SJSA1 (cell line): ENCODE measurements at regions not wholly inside any gene's neighbourhood (a gene's known extent, or its start where the extent isn't known, plus 50 kb on each side); places are given as distances from the start of the nearest gene placed in this dataset.

Experiments
- DNase-seq, 2 experiments: peaks; one replicate each; pipeline ENCODE4 v3.0.0-alpha.2; 2015 to 2020; ENCODE audit warnings: low spot score in 2 of 2, low read depth in 1 of 2
- H3K27ac ChIP-seq: fragments of 250-450 bp; sonication (Bioruptor Pico); 2 replicates; pipeline ENCODE4 v1.5.1; 2020; ENCODE audit warnings: mild to moderate bottlenecking, moderate library complexity
- H3K27me3 ChIP-seq: fragments of 250-450 bp; sonication (Bioruptor Pico); replicated peaks from 2 replicates; pipeline ENCODE4 v1.5.1; 2020; ENCODE audit warnings: mild to moderate bottlenecking, moderate library complexity
- H3K36me3 ChIP-seq: fragments of 250-450 bp; sonication (Bioruptor Pico); 2 replicates; pipeline ENCODE4 v1.5.1; 2020; ENCODE audit warnings: mild to moderate bottlenecking
- H3K4me1 ChIP-seq: fragments of 250-450 bp; sonication (Bioruptor Pico); replicated peaks from 2 replicates; pipeline ENCODE4 v1.6.1; 2021; ENCODE audit warnings: mild to moderate bottlenecking
- H3K4me3 ChIP-seq: fragments of 250-450 bp; sonication (Bioruptor Pico); 2 replicates; pipeline ENCODE4 v1.5.1; 2020; ENCODE audit warnings: mild to moderate bottlenecking
- H3K9me3 ChIP-seq: fragments of 250-450 bp; sonication (Bioruptor Pico); replicated peaks from 2 replicates; pipeline ENCODE4 v1.5.1; 2020; ENCODE audit warnings: mild to moderate bottlenecking

GRCh38 chr12:60279221-60279620 is 683.4 kb downstream of the SLC16A7 start:
- peaks cover 18% of the 10 kb centered on the region for H3K4me1 ChIP-seq
- no peak overlapping the region for H3K4me3 ChIP-seq
- DNase-seq = peak in 1 of 2 experiments; percentile 52
- peak overlapping the region; percentile 39 for H3K27ac ChIP-seq
- no peaks in the 10 kb centered on the region for H3K9me3 ChIP-seq
- H3K27me3 ChIP-seq = no peaks in the 10 kb centered on the region
- H3K36me3 ChIP-seq = no peaks in the 10 kb centered on the region

DNA sequence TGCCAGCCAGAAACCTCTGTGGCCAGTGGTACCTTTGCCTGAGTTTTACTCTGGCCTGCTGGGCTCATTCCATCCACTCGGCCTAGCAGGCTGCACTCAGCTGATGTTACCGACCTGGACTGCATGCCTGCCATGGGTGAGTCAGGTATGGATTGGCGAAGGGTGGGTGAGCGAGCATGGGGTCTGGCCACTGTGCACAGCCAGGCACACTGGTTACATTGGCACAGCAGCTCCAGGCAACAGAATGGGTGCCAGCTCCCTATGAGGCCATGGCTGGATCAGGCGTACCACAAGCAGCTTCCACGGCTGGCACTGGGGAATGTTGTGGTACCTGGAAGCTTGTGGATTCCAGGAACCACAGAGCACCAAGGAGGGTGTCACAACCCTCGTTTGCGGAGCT is 685.7 kb downstream of the SLC16A7 start:
- Histone ChIP-seq H3K9me3 (no peaks in the 10 kb centered on the region), H3K27me3 (no peaks in the 10 kb centered on the region), H3K4me3 (no peak overlapping the region), H3K36me3 (no peaks in the 10 kb centered on the region), H3K27ac (no peak overlapping the region), H3K4me1 (peaks cover 18% of the 10 kb centered on the region)
- DNase-seq = no peak

- no peaks in the 10 kb centered on the region for H3K36me3 ChIP-seq
- no peaks in the 10 kb centered on the region for H3K9me3 ChIP-seq
- DNase-seq = no peak
- no peak overlapping the region for H3K4me3 ChIP-seq
- no peak overlapping the region for H3K27ac ChIP-seq
- no peaks in the 10 kb centered on the region for H3K27me3 ChIP-seq
- H3K4me1 ChIP-seq = no peaks in the 10 kb centered on the region
Observed at GRCh38 chr12:60290532-60290931, 694.7 kb downstream of the SLC16A7 start.

GRCh38 chr12:60308366-60308991 is 712.6 kb downstream of the SLC16A7 start:
- H3K36me3 ChIP-seq = no peaks in the 10 kb centered on the region
- DNase-seq = no peak
- no peak overlapping the region for H3K27ac ChIP-seq
- no peak overlapping the region for H3K4me3 ChIP-seq
- H3K9me3 ChIP-seq = no peaks in the 10 kb centered on the region
- no peaks in the 10 kb centered on the region for H3K27me3 ChIP-seq
- H3K4me1 ChIP-seq = no peaks in the 10 kb centered on the region

DNA sequence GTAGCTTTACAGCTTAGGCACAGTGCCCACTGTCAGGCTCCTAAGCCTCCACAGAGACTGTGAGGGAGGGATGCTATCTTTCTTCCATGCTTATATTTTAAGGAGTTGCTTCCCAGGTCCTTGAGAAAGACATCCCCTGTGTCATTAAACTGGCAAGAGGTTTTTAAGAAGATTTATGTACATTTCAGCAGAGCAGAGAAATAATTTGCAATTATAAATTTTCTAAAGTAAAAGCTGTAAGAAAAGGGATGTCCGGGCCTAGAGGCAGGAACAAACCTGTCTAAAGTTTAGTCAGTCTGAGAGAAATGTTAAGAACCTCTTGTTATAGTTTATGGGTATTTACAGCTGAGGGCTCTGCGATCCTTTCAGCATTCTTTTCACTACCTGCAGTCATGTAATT is 716.1 kb downstream of the SLC16A7 start:
- Histone ChIP-seq H3K27ac (no peak overlapping the region), H3K36me3 (no peaks in the 10 kb centered on the region), H3K27me3 (no peaks in the 10 kb centered on the region), H3K4me1 (no peaks in the 10 kb centered on the region), H3K9me3 (no peaks in the 10 kb centered on the region), H3K4me3 (no peak overlapping the region)
- no peak for DNase-seq

DNA sequence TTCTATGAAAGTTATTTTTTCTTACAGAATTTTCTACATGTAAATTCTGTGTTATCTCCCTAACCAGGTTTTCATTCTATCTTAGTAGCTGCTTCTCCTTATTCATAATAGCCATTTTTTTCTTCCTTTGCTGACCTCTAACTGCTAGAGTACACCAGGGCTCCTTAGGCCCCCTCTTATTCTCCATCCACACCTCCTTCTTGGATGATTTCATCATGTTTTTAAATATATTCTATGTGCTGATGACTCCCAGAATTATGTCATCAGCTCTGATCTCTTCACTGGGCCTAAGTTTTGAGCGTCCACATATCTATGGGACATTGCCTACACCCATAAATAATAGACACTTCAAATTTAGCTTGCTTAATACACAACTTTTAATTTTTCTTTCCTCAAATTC is 721.5 kb downstream of the SLC16A7 start:
- Histone ChIP-seq H3K27ac (no peak overlapping the region), H3K27me3 (no peaks in the 10 kb centered on the region; the same call in 1 of the 2 replicates), H3K4me3 (no peak overlapping the region), H3K9me3 (no peaks in the 10 kb centered on the region), H3K4me1 (no peaks in the 10 kb centered on the region), H3K36me3 (no peaks in the 10 kb centered on the region)
- no peak for DNase-seq

DNA sequence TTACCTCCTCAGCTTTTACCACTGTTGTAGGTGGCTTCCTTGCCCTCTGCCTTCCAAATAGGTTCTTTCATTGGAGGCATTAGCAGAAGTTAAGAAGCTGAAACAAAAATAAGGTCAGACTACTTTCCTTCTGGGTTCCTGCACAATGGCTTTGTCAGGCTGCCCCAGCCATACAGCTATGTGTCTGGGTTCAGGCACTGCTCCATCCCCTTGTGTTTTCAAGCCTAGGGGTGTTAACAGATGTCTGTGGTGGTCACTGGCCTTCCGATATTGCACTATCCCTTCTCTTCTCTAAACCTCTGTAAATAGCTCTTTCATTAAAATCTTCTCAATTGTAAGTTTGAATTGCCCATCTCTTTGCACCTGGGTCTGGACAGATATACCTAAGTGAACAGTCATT is 728.9 kb downstream of the SLC16A7 start:
- no peak for DNase-seq
- H3K36me3 ChIP-seq = no peaks in the 10 kb centered on the region
- no peaks in the 10 kb centered on the region for H3K9me3 ChIP-seq

DNA sequence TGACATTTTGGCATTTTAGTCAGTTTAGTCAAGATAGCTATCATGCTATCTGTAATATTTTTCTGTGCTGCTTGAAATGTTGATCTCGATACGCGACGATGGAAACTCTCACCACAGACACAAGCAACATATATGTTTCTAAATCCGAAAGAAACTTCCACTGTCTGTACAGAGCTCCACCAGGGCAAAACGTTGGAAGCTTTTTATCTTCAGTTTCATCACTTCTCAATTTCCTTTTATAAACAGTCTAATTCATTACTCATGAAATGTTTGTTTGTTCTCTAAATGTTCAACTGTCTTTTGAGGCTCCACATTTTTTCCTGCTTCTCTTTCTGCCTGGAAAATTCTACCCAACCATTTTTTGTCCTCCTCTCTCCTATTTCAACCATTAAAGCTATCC is 737.6 kb downstream of the SLC16A7 start:
- H3K27ac ChIP-seq = peak overlapping the region; percentile 26
- H3K36me3 ChIP-seq = no peaks in the 10 kb centered on the region
- no peaks in the 10 kb centered on the region for H3K27me3 ChIP-seq
- H3K4me3 ChIP-seq = no peak overlapping the region
- no peaks in the 10 kb centered on the region for H3K9me3 ChIP-seq
- peak in 1 of 2 experiments; percentile 44 for DNase-seq
- H3K4me1 ChIP-seq = peaks cover 33% of the 10 kb centered on the region

More for the DNA sequence above, 728.9 kb downstream of the SLC16A7 start:
- no peak overlapping the region for H3K4me3 ChIP-seq
- no peak overlapping the region for H3K27ac ChIP-seq
- H3K27me3 ChIP-seq = no peaks in the 10 kb centered on the region
- no peaks in the 10 kb centered on the region for H3K4me1 ChIP-seq

DNA sequence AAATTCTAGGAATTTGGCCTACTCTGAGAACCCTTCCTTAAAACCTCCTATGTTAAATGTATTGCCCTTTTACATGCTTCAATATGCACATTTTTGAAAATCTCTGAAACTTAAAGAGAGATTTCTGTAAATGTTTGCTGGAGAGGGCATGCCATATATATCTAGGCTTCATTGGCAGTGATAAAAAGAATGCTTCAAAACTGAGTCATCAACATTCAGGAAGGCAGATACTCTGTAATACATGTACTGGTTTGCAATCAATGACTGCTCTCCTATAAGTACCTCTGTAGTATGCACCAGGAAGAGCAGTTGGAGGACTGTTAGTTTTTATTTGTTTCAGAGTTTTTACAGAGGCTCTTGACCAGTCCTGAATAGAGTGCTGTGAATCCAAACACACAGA is 739.9 kb downstream of the SLC16A7 start:
- H3K27me3 ChIP-seq = no peaks in the 10 kb centered on the region
- peaks cover 33% of the 10 kb centered on the region for H3K4me1 ChIP-seq
- H3K36me3 ChIP-seq = no peaks in the 10 kb centered on the region
- H3K9me3 ChIP-seq = no peaks in the 10 kb centered on the region
- no peak overlapping the region for H3K4me3 ChIP-seq
- DNase-seq = peak in 1 of 2 experiments; percentile 34
- H3K27ac ChIP-seq = peak overlapping the region; percentile 12

DNA sequence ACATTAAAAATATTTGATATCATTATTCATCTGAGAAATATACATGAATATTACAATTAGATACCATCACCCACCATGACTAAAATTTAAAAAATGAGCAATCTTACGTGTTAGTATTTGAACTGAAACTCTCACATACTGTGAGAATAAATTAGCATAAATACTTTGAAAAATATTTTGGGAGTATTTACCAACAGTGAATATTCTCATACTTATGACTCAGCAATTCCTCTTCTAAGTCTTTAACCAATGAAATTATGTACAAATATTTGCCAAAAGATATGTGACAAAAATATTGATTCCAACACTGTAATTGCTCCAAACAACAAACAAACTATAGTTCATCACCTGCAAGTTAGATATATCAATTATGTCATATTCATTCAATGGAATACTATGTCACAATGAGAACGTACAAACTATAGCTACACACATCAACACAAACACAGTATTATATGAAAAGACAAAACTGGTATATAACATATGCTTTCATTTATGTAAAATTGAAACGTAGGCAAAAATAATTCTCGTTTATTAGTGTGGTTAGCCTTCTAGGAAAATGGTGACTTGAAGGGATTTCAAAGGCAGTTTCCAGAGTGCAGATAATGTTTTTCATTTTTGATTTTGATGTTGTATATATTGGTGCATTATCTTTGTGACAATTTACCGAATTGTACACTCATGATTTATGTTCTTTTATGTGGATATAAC is 742.2 kb downstream of the SLC16A7 start:
- Histone ChIP-seq H3K9me3 (no peaks in the 10 kb centered on the region), H3K36me3 (no peaks in the 10 kb centered on the region), H3K27ac (no peak overlapping the region), H3K4me1 (peaks cover 29% of the 10 kb centered on the region), H3K4me3 (no peak overlapping the region), H3K27me3 (no peaks in the 10 kb centered on the region)
- DNase-seq = no peak

DNA sequence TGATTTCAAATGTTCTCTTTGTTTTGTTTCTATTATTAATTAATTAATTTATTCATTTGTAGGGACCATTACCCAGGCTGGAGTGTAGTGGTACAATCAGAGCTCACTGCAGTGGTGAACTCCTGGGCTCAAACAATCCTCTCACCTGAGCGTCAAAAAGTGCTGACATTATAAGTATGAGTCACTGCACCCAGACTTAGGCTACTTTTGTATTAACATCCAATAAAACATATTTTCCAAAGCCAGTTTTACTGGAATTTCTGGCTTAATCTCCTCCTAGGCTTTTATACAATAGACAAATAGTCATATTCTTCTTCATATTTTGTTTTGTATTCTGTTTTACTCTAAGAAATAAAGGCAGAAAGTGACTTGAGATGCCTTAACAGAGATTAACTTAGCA is 749.6 kb downstream of the SLC16A7 start:
- Histone ChIP-seq H3K4me1 (no peaks in the 10 kb centered on the region), H3K27ac (no peak overlapping the region), H3K4me3 (no peak overlapping the region), H3K9me3 (no peaks in the 10 kb centered on the region), H3K36me3 (no peaks in the 10 kb centered on the region), H3K27me3 (no peaks in the 10 kb centered on the region)
- no peak for DNase-seq

DNA sequence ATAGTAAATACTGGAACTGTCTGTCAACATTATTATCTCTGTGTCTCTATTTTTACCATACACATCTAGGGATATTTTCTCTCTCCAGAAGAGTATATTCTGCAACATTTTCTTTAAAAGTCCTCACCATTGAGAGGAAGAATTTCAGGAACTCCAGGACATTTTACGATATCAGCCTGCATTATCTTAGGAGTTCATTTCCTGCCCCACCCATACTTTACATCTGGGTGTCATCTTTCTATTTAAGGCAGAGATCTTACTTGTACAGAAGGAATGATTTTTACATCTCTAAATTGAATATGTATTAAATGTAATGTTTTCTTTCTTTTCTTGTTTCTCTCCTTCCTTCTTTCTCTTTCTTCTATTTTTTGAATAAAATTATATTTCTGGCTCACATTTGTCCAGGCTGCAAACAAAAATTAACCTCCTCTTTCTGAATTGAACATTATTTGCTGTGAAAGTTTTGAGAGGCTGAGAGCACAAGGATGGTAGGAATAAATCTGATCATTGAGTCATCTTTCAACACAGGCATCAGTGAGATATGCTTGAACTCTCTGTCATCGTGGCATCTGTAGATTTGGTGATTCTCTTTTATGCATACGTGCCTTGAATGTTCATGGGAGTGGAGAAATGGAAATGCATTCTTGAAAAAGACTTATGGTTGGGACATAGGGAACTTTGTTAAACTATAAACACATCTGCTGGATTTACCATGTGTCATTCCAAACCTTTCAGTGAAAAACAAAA is 753.6 kb downstream of the SLC16A7 start:
- Histone ChIP-seq H3K9me3 (no peaks in the 10 kb centered on the region), H3K27ac (no peak overlapping the region), H3K27me3 (no peaks in the 10 kb centered on the region), H3K4me3 (no peak overlapping the region), H3K36me3 (no peaks in the 10 kb centered on the region), H3K4me1 (no peaks in the 10 kb centered on the region)
- DNase-seq = no peak

GRCh38 chr12:60387356-60387755 is 791.5 kb downstream of the SLC16A7 start:
- Histone ChIP-seq H3K36me3 (no peaks in the 10 kb centered on the region), H3K27me3 (no peaks in the 10 kb centered on the region), H3K27ac (no peak overlapping the region), H3K4me1 (no peaks in the 10 kb centered on the region), H3K4me3 (no peak overlapping the region), H3K9me3 (no peaks in the 10 kb centered on the region)
- DNase-seq = no peak

GRCh38 chr12:60391051-60391450 is 795.2 kb downstream of the SLC16A7 start:
- no peak for DNase-seq
- Histone ChIP-seq H3K27me3 (no peaks in the 10 kb centered on the region), H3K4me1 (peaks cover 6% of the 10 kb centered on the region; the same call in 1 of the 2 replicates), H3K4me3 (no peak overlapping the region), H3K9me3 (no peaks in the 10 kb centered on the region), H3K27ac (no peak overlapping the region), H3K36me3 (no peaks in the 10 kb centered on the region)
